ENCODE measurements at regions not wholly inside any gene's neighbourhood (a gene's known extent, or its start where the extent isn't known, plus 50 kb on each side); places are given as distances from the start of the nearest gene placed in this dataset.

DNA sequence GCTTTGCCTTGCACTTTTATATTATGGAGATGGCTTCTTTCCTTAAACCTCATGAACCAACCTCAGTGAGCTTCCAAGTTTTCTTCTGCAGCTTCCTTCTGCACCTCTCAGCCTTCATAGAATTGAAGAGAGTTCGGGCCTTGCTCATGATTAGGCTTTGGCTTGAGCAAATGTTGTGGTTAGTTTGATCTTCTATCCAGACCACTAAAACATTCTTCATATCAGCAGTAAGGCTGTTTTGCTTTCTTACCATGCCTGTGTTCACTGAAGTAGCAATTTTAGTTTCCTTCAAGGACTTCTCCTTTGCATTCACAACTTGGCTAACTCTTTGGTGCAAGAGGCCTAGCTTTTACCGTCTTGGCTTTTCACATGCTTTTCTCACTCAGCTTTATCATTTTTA lies 125.4 kb downstream of the SNAPC1 start:
- TF ChIP-seq TARDBP (IDR thresholded peaks at IDR 0.05) (no peak), FOXK2 (IDR thresholded peaks at IDR 0.05) (no peak), SP1 (IDR thresholded peaks at IDR 0.05) (no peak), SUZ12 (IDR thresholded peaks at IDR 0.05) (no peak), PKNOX1 (IDR thresholded peaks at IDR 0.05) (no peak)

All from HEK293T (cell line).